HG03108 (cell line): ENCODE measurements at regions not wholly inside any gene's neighbourhood (a gene's known extent, or its start where the extent isn't known, plus 50 kb on each side); places are given as distances from the start of the nearest gene placed in this dataset.
A peak's percentile ranks its signal among the peaks of the same experiment; 100 is the strongest.

ENCODE experiments used
- ATAC-seq: cut with Tn5 transposase; IDR thresholded peaks from one replicate; pipeline ENCODE4 v1.9.1; 2021; ENCODE audit warnings: moderate library complexity; ENCODE audit not compliant: unreplicated experiment

- peak; percentile 88 for ATAC-seq
Measured at GRCh38 chr2:183214680-183215079, 90.4 kb downstream of the NUP35 start.

DNA sequence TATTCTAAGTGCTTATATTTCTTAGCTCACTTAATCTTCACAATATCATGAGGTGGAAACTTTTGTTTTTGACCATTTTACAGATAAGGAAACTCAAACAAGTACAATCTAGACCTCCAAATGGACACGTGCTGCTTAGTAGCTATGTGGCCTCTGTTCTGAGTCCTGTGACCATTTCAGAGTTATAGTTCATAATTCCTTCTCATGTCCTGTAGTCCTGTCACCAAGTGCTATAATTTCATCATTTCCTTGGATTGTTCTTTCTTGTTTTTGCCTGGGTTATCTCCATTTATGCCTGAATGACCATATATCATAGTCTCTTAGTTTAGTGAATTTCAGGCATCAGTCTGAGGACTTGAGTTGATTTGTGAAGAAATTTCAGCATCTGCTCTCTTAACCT lies 91.7 kb downstream of the NUP35 start:
- ATAC-seq: no peak

DNA sequence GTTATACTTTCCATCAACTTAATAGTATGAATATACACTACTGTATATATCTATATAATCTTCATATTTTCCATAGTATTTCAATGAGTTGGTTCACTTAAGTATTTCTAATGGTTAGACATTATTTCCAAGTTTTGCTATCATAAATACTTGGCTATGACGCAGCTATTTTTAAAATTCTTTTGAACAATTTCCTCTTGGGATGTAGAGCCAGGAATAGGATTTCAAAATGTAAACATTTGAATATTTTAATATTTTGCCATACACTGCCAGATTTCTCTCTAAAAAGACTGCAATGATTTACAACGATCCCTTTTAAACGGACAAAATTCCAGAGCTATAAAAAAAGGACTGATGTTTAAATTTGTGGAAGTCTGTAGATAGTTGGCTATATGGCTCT lies 95.6 kb downstream of the NUP35 start:
- no peak for ATAC-seq

DNA sequence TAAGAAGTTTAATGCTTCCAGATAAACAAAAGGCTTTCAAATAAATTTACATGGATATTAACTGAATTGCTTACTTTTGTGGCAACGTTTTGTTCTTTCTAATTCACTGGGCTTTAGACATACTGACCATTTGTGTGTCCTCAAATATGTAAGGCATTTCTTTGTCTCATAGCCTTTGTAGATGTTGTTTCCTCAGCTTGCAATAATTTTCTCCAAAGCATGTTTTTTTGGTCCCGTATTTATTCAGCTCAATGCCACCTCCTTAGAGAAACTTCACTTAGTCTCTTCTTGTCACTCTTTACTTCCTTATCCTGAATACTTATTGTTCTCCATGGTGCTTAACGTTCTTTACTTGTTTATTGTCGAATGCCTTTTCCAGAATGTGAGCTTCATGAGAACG lies 98.5 kb downstream of the NUP35 start:
- no peak for ATAC-seq

DNA sequence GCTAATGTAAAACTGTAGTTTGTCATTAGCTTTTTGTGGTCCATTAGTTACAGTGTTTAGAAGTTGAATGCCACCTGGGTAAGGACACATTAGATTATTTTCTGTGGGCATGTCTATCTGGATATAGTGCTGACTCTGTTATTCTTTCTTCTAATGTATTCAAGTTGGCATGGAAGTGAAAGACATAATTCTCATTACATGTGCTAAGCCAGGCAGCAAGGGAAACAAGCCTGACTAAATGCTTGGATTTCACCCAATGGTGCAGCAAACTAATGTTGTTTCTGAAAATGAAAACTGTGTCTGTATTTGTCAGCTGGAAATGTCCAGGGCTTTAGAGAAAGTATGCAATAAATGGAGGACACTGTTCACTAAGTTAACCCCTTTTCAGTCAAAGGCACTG lies 100.7 kb downstream of the NUP35 start:
- ATAC-seq: no peak

DNA sequence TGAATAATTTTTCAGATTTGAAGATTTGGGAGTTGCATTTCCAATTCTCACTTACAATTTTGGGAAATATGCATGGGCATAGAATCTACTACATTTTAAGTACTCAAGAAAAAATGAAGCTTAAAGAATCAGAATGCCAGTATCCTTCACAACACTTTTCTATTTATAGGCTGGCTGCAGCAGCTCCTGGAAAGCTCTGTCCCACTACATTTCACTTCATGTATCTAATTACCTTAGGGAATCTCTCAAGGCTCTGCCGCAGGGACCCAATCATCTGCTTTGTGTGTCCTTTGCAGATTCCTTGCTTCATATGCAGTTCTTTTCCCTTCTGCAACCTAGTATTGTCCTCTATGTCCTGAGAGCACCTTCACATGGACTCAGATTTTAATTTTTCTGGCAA lies 102.9 kb downstream of the NUP35 start:
- ATAC-seq: no peak

- ATAC-seq: no peak
Measured at GRCh38 chr2:183229386-183229785, 105.1 kb downstream of the NUP35 start.

- no peak for ATAC-seq
Measured at GRCh38 chr2:183232161-183232865, 108.1 kb downstream of the NUP35 start.

DNA sequence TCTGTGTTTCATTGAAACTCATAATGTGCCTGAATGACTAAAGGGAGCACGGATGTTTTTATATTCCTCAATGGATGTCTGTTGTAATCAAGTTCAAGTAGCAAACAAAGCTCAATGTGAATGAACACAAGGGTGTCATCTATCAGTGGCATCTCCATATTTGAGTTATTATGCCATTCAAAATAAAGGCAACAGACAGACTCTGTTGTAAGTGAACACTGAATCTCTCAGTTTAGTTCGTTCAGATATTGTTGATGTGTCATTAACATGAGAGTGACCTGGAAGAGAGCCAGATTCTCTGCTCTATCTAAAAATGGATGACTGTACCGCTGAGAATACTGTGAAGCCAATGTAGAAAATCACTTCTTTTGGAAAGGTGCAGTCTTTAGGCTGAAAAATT lies 118.7 kb downstream of the NUP35 start:
- ATAC-seq: no peak

GRCh38 chr2:183243758-183244157 lies 119.5 kb downstream of the NUP35 start:
- no peak for ATAC-seq

DNA sequence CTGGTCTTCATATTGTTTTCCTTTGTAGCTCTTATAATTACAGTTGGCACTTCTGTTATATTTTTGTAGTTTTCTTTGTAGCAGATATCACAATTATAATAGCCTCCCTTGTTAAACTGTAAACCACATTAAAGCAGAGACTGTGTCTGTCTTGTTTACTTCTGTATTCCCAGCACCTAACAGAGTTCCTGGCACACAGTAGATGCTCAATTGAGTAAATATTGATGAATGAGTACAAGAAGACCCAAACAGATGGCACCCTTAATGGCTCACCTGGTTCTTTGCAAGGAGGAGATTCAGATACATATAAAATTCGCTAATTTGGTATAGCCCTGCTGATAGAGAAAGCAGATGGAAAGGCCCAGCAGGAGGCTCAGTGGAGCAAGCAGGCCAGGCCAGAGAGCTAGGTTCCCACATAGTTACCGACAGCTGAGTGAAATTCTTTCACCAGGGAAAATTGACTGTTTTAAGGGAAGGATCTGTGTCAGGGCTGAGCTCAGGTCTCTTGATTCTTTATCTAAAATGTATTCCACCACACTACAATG lies 120.1 kb downstream of the NUP35 start:
- no peak for ATAC-seq

DNA sequence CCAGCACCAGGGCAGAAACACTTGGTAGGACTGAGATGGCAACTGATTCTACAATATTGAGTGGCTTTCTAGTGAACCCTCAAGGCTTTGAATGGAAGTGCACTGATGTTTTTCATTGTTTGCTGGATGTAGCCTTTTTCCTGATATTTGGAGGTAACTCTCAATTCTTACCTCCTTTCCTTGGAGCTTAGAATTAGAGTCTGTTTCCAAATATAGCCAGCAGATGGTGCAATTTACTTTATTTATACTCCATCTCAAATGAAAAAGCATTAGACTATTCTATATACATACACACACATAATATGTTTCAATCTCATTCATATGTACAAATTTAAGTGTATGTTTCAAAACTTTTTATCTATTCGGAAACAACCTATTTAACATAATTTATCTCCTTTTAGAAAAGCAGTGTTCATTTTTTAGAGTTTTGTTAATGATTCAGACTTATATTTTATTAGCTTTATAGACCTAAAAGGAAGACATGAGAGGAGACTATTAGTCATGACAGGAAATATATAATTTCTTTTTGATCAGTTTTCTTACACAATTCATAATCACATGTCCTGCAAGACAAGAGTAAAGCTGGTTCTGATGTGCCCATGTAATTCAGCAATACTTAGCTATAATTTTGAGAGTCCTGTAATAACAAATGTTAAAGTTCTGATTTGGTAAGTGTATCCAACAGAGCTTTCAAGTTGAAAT lies 124.8 kb downstream of the NUP35 start:
- no peak for ATAC-seq

DNA sequence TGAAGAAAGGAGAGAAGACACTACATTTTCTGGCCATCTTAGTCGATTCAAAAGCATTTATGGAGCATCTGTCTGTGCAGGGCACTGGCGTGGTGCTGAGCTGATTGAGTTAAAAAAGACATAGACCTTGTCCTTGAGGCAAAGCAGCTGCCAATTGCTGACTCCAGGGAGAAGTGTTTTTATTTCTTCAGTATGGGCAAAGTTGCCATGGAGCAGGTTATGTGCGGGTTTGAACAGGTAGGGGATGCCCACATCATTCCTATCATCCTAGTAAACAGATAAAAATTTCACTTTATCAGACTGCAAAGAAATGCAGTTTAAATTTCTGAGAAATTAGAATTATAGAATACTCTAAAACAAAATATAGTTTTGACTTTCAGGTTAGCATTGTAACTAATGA lies 125.8 kb downstream of the NUP35 start:
- ATAC-seq: no peak

GRCh38 chr2:183250472-183250871 lies 126.2 kb downstream of the NUP35 start:
- no peak for ATAC-seq

GRCh38 chr2:183253441-183254130 lies 129.3 kb downstream of the NUP35 start:
- no peak for ATAC-seq

GRCh38 chr2:183255411-183255810 lies 131.2 kb downstream of the NUP35 start:
- ATAC-seq: no peak

DNA sequence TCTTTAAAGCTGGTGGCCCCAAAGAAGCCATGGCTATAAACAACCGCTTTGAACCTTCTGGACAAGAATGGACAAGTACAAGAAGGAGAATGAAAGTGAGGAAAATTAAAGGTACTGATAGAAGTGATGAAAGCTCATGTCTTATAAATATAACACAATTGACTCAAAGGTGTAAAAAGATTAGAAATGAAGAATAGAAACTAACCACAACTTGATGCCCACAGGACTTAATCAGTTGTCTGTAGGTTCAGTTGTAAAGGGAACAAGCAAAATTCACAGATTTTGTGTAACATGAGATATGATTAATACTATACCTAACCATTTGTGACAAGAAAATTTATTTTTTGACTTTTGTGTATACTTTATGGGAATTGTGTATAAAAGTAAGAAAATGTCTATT lies 135.7 kb downstream of the NUP35 start:
- no peak for ATAC-seq

GRCh38 chr2:183260527-183260926 lies 136.3 kb downstream of the NUP35 start:
- ATAC-seq: no peak

DNA sequence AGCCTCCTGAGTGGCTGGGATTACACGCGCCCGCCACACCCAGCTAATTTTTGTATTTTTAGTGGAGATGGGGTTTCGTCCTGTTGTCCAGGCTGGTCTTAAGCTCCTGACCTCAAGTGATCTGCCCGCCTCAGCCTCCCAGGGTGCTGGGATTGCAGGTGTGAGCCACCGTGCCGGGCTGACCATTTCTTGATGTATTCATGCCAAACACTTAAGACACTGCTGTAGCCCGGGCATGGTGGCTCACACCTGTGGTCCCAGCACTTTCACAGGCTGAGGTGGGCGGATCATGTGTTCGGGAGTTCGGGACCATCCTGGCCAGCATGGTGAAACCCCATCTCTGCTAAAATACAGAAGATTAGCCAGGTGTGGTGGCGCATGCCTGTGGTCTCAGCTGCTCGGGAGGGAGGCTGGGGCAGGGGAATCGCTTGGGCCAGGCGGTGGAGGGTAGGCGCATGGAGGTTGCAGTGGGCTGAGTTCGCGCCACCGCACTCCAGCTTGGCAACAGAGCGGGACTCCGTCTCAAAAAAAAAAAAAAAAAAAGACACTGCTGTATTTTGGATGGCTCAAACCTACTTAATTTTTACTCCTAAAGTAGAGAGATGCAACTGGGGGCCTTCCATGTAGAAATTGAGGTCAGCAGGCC lies 140.8 kb downstream of the NUP35 start:
- no peak for ATAC-seq

GRCh38 chr2:183267148-183267827 lies 143.0 kb downstream of the NUP35 start:
- peak; percentile 74 for ATAC-seq

DNA sequence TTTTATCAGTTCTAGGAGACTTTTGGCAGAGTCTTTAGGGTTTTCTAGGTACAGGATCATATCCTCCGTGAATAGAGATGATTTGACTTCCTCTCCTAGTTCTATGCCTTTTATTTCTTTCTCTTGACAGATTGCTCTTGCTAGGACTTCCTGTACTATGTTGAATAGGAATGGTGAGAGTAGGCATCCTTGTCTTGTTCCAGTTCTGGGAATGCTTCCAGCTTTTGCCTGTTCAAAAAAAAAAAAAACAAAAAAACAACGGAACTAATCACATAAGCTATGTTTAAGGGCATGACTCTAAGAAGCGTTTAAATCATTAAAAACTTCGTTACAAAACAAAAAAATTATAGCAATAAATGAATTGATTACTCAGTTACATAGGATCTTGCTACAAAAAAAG lies 145.7 kb downstream of the NUP35 start:
- ATAC-seq: no peak
